Vagina (tissue), 2 donors: ENCODE measurements at regions not wholly inside any gene's neighbourhood (a gene's known extent, or its start where the extent isn't known, plus 50 kb on each side); places are given as distances from the start of the nearest gene placed in this dataset.

Experiments used
- CTCF ChIP-seq, 3 experiments: fragments of 450-650 bp in 2 of 3; fragments of 200-600 bp in 1 of 3; sonication (generic) in 1 of 3; IDR thresholded peaks; one replicate each; pipeline ENCODE4 v1.5.1; 2017 to 2019; ENCODE audit warnings: antibody characterized with exemption in 3 of 3, mild to moderate bottlenecking in 2 of 3, moderate library complexity in 2 of 3
- POLR2A ChIP-seq, 2 donors: fragments of 450-650 bp; IDR thresholded peaks; one replicate each; pipeline ENCODE4 v1.6.1; 2017; ENCODE audit warnings: antibody characterized with exemption in 2 of 2, mild to moderate bottlenecking in 2 of 2, moderate library complexity in 2 of 2

GRCh38 chr11:109033627-109034338, 368.9 kb downstream of the DDX10 start:
- TF ChIP-seq CTCF (IDR thresholded peaks at IDR 0.05), result no peak
- no peak for TF ChIP-seq POLR2A (IDR thresholded peaks at IDR 0.05)
